HG03571 (cell line): ENCODE measurements at regions not wholly inside any gene's neighbourhood (a gene's known extent, or its start where the extent isn't known, plus 50 kb on each side); places are given as distances from the start of the nearest gene placed in this dataset.

Experiments used
- ATAC-seq: cut with Tn5 transposase; IDR thresholded peaks from one replicate; pipeline ENCODE4 v1.9.1; 2021; ENCODE audit not compliant: unreplicated experiment

GRCh38 chr2:11920993-11921583 lies 174.7 kb downstream of the LPIN1 start:
- no peak for ATAC-seq

- no peak for ATAC-seq
These were observed 175.9 kb downstream of the LPIN1 start for GRCh38 chr2:11922294-11922693.

- no peak for ATAC-seq
These were observed 177.5 kb downstream of the LPIN1 start for GRCh38 chr2:11923935-11924334.

- ATAC-seq: no peak
These were observed 179.0 kb downstream of the LPIN1 start for GRCh38 chr2:11925295-11926066.

- ATAC-seq: no peak
These were observed 183.9 kb downstream of the LPIN1 start for GRCh38 chr2:11930211-11930761.

GRCh38 chr2:11932048-11932512 lies 185.6 kb downstream of the LPIN1 start:
- no peak for ATAC-seq

GRCh38 chr2:11932962-11933361 lies 186.5 kb downstream of the LPIN1 start:
- ATAC-seq: no peak

GRCh38 chr2:11933854-11934253 lies 187.4 kb downstream of the LPIN1 start:
- peak; percentile 85 for ATAC-seq

GRCh38 chr2:11936761-11937160 lies 190.3 kb downstream of the LPIN1 start:
- ATAC-seq: no peak

GRCh38 chr2:11938196-11938595 lies 191.8 kb downstream of the LPIN1 start:
- ATAC-seq: no peak

- ATAC-seq: no peak
These were observed 193.1 kb downstream of the LPIN1 start for GRCh38 chr2:11939523-11939922.

- ATAC-seq: no peak
These were observed 193.8 kb downstream of the LPIN1 start for GRCh38 chr2:11940121-11940743.

- no peak for ATAC-seq
These were observed 194.4 kb downstream of the LPIN1 start for GRCh38 chr2:11940799-11941198.

- ATAC-seq: no peak
These were observed 195.1 kb downstream of the LPIN1 start for GRCh38 chr2:11941201-11942177.

GRCh38 chr2:11942178-11942569 lies 195.7 kb downstream of the LPIN1 start:
- no peak for ATAC-seq

- ATAC-seq: no peak
These were observed 197.9 kb downstream of the LPIN1 start for GRCh38 chr2:11944311-11944710.

GRCh38 chr2:11945139-11946126 lies 199.0 kb downstream of the LPIN1 start:
- ATAC-seq: peak; percentile 95

GRCh38 chr2:11947956-11948355 lies 201.5 kb downstream of the LPIN1 start:
- no peak for ATAC-seq

- no peak for ATAC-seq
These were observed 203.5 kb downstream of the LPIN1 start for GRCh38 chr2:11949732-11950523.
